HG03025 (cell line): ENCODE measurements at regions not wholly inside any gene's neighbourhood (a gene's known extent, or its start where the extent isn't known, plus 50 kb on each side); places are given as distances from the start of the nearest gene placed in this dataset.

ENCODE experiments used
- ATAC-seq: cut with Tn5 transposase; IDR thresholded peaks from one replicate; pipeline ENCODE4 v1.9.1; 2021; ENCODE audit warnings: mild to moderate bottlenecking, moderate library complexity; ENCODE audit not compliant: unreplicated experiment, low FRiP score

DNA sequence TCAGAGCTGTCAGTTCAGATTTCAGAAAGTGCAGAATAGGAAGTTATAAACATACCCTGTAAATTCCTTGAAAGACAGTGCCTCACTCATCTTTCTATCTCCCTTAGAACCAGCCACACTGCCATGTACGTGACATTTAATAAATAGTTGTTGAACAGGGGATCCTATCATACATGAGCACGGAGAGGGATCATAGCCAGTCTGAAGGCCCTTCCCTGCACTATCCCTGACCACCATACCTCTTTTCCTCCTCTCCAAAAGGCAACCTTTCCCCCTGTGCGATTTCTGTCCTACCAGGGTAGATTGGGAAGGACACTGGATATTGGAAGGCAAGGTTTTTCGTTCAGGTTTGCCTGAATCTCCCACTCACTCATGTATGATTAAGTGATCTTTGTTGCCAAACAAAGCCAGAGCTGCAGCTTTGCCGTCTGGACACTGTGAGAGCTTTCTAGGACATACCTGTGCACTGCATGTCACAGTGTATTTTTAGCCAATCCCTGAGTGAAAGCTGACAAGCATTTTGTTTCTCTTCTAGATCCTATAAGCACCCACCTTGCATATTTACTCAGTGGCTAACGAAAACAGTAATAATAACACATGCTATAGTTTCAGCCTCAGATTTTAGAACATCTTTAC lies 986.5 kb upstream of the WWC1 start:
- ATAC-seq: no peak

DNA sequence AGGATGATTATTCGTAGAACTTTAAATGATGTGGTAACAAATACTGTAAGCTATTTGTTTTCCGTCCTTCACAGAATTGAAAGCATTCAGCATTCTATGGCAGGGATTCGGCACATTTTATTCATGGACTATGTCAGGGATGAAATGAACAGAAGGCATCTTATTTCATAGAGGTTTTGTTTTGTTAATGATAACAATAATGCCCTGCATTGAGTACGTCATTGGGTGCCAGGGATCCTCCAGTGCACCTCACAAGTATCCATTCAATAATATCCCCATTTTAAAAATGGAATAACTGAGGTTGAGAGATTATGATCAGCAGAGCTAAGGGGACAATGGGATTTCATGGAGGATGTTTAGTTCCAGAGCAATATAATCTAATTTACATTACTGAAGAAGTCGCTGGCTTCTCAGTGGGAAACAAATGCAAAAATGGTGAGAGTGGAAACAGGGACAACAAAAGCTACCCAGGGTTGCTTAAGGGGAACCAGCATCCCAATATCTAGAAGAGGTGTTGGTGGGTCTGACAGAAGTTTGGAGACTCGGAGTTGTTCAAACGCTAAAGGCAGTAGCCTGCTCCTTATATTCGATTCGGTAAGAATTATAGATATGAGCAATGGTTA lies 985.7 kb upstream of the WWC1 start:
- ATAC-seq: no peak

GRCh38 chr5:167307042-167307441 lies 984.4 kb upstream of the WWC1 start:
- ATAC-seq: no peak

DNA sequence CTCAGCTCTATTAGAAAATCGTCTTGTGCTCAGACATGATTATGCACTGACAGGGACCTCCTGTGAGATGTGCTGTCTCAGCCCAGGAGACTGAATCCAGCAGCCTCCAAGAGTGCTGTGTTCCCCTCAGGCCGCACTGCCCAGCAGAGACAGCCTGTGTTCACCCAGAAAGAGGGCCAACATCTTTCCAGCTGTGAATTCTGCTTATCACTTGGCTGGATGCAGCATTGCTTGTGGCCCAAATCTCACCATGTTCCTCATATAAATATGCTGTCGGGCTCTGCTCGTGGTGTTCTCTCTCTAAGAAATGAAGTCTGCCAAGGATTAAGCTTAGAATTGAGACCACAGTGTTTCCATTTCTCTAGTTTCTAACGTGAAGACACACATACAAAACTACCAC lies 983.0 kb upstream of the WWC1 start:
- ATAC-seq: no peak

DNA sequence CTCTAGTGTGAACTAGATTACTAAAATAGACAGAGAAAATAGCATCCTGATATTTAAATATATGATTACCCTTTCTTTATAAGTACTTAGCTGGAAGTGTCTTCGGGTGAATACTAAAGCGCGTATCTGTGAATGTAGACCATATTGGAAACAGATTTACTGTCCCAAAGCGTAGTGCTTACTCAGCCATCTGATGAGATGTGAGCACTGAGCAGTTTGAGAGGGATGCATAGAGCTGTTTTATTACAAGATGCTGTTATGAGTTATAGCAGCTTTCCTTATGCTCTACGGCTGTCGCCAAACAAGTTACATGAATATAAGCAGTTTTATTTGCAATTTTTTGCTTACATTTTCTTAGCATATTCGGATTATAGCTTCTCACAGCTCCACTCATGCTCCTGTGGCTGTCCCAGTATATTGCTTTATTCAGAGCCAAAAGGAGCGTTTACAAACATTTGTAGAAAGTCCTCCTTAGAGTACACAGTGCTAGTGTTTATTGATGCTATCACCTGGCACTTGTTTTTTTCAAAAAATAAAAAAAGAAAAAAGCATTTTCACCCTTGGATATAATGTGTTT lies 981.4 kb upstream of the WWC1 start:
- ATAC-seq: no peak

DNA sequence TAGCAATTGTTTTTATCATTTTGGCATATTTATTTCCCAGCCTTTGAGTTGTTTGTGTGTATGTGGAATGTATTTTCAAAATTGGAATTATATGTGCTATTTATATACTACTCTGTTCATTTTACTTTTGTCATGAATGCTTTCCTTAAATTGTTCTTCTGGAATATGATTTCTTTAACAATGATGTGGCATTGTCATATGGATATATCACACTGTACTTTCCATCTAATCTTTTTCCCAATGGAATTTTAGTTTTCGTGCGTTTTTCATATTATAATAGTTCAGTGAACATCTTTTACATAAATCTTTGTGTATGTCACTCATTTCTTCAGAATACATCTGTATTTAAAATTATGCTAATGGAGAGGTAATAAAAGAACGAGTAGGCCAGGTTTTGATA lies 980.1 kb upstream of the WWC1 start:
- ATAC-seq: no peak

- ATAC-seq: no peak
Measured at GRCh38 chr5:167312225-167312624, 979.2 kb upstream of the WWC1 start.

DNA sequence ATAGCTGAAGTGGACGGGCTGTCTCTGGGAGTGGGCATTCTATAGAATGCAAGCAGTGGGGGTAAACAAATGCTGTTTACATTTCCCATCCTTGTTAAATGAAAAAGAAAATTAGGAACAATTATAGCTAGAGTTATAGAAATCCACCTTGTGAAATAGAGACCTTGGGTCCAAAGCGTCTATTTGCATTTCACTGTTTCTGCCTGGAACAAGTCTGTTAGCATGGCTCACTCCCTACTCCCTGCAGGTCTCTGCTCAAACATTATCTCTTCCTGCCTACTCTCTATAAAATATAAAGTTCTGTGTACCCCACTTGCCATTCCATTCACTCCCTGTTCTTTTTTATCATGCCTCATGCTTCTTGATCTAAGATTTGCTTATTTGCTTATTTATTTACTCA lies 975.7 kb upstream of the WWC1 start:
- ATAC-seq: no peak

DNA sequence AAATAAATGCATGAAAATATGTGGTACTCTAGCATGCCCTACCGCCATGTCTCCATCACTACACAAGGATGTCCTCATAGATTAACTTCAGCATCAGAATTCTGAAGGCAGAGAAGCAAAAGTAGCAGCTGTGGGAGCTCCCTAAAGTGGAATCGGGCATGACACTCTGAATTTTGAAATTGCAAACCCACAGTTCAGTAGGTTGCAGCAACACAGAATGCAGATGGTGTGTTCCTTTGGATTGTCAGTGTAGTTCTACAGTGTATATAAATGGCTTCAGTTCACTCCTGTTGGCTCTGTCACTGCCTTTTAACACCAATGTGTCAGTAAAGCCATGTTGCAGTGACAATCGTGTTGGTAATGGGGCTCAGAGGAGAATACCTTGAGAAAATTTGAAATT lies 973.6 kb upstream of the WWC1 start:
- ATAC-seq: no peak

DNA sequence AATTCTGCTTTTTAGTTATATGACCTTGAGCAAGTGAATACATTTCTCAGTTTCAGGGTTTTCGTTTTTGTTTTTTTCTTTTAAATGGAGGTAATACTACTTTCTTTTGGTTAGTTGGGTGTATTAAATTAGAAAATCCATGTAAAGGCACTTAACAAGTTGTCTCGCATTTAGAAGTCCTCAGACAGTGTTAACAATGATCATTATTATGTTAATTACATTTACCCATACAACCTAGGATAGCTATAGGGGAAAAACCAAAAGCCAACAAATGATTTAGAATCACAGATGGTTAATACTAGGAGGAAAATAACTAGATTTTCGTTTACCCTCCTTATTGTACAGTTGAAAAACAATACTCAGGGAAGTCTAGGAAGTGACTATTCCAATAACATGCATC lies 972.2 kb upstream of the WWC1 start:
- no peak for ATAC-seq

DNA sequence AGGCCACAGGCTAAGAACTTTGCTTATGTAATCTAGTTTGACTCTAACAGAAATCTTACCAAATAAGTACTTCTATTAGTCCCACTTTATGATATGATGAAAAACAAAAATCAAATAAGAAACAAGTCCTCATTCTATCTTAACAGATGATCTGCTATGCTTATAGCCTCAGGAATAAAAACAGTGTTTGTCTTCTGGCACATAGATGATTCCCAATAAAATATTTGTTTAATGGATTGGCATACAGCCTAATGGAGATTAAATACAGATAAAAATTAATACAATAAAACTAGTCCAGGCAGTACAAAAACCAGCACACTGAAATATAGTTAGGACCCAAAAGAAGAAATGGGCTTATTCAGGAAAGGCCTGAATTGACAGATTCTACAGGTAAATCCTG lies 971.4 kb upstream of the WWC1 start:
- ATAC-seq: no peak

GRCh38 chr5:167332309-167332708 lies 959.1 kb upstream of the WWC1 start:
- ATAC-seq: no peak

DNA sequence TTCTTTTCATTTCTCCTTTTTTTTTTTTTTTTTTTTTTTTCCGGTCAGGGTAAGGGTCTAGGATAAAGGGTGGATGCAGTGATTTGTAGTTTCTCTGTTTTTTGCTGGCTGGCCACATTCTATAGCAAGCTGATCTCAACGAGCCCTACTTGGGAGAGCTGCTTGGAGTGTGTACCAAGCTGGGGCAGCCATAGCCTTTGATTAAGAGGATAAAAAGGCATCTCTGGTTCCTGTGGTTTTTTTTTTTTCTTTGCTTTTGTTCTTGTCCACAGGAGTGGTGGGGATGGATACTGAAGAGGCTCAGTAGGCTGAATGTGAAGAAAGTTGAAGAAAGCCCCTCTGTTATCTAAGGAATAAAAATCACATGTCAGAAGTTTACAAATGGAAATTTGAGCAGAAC lies 955.3 kb upstream of the WWC1 start:
- no peak for ATAC-seq

- ATAC-seq: no peak
Measured at GRCh38 chr5:167339205-167339604, 952.2 kb upstream of the WWC1 start.

DNA sequence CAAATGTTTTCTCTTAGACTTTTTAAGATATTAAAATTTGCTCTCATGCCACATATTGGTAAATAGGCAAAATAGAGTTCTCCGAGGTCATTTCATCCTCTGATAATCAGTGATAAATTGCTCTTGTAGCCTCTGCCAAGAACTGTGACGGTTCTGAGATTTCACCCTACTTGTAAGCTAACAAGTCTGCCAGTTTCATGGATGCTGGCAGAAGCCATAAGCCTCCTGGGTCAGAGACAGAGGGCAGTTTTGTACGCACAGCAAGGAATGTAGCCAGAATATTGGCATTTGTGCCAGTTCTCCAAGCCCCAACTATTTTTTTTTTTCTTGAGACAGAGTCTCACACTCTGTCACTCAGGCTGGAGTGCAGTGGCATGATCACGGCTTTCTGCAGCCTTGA lies 945.0 kb upstream of the WWC1 start:
- ATAC-seq: no peak

DNA sequence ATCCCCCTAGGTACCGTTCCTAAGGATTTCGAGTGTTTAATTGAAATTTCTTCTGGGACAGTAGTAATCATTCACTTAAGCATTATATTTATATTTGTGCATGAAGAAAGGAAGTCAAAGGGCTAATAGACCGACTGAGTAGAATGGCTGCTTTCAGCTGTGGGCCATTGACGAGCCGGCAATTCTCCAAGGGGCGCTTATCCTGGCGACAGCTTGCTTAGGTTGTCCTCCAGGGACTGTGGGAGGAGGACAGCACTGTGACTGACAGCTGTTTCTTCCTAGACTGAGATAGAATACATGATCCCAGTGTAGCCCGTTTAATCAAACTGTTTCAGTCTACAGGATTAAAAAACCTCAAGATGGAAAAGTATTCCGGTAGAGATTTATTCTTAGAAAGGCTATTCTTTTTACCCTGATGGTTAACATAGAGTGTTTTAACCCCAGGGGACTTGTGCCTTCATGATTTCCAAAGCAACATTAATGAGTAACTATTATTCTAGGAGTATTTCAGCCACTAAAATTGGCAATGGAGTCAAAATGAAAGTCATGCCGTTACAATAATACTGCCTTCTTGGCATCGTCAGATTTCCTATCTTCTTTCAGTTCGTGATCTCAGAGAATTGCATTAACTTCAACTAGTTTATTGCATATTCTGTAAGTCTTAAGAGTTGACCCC lies 943.1 kb upstream of the WWC1 start:
- ATAC-seq: no peak

DNA sequence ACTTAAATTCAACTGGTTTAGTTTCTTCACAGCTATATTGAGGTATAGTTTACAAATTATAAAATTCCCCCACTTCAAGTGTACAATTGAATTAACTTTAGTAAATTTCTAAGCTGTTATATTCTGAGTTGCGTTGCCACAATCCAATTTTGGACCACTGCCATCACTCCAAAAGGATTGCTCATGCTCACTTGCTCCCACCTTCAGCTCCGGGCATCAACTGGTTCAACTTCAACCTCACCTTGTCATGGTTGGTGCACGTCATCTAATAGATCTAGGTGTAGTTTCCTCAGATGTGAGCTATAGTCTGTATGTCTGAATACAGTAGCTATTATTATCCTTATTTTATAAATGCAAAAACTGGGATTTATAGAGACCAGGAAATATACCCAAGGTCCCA lies 942.5 kb upstream of the WWC1 start:
- no peak for ATAC-seq

DNA sequence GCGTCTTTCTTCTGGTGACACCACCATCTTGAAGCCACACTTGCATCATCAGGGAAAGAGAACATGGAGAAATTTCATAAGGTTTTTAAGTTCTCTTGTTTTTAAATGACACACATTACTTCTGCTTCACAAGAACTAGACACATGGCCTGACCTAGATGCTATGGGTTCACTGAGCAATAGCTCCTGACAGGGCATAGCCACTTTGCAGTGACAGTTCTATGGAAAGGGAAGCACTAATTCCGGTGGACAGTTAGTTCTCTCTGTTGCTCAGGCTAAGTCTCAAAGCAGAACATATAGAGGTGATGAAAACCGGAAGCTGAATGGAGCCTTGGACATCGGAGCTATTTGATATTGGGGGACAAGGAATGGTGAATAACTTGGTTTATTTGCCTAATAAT lies 940.1 kb upstream of the WWC1 start:
- no peak for ATAC-seq

DNA sequence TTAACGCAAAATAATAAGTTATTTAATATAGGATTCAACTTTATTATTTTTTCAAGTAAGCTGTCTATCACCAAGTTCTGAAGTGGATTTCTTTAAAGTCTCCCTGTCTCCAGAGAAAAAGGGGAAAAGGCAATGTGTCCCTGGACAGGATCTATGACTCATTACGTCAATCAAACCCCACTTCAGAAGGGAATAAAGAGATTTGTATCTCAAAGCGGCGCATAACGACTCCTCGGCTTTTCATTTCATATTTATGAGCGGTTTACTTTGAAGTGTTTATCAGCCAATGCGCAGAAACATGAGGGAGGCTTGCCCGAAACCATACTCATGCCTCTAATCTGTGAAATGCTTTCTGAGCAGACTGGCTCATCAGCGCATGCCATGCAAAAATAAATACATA lies 938.6 kb upstream of the WWC1 start:
- no peak for ATAC-seq

- ATAC-seq: no peak
Measured at GRCh38 chr5:167355346-167355745, 936.1 kb upstream of the WWC1 start.

DNA sequence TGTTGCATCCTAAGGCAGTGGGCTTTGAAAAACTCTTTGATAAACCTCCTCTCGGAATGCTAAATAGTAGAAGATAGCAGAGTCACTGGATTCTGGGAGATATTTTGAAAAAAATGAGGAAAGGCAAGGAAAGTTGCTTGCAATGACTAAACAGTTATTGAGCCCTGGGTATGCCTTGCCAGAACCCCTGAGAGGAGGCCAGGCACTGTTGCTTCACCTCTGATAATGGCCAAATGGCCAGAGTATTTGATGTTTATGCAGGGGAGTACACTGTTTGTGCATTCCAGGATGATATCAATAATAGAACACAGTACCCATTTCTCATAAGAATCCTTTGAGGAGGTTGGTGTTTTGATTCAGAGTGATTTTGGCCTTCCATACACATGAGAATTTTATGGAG lies 935.1 kb upstream of the WWC1 start:
- no peak for ATAC-seq
